HepG2 (cell line): ENCODE measurements at regions not wholly inside any gene's neighbourhood (a gene's known extent, or its start where the extent isn't known, plus 50 kb on each side); places are given as distances from the start of the nearest gene placed in this dataset.

ENCODE experiments used
- ATAC-seq: fragments of 200-7000 bp; cut with Tn5 transposase; 3 replicates; pipeline ENCODE4 v1.9.1; 2020; ENCODE audit warnings: mild to moderate bottlenecking, moderate library complexity
- BruUV-seq: library from RNA; stranded (reverse); fragments of 400-500 nt; replicated peaks from 2 replicates; lab custom pipeline; 2021; lab: Mats Ljungman, UMichigan
- CTCF ChIA-PET: fragments of 300-600 bp; formaldehyde crosslinking; extraction: SDS; loops from one replicate; lab custom pipeline; 2021; ENCODE audit warnings: low total read pairs, inconsistent platforms, low intra/inter-chr PET ratio; lab: Yijun Ruan, JAX
- POLR2A ChIA-PET: fragments of 350-600 bp; sonication (Branson Sonifier 250); formaldehyde crosslinking; loops from one replicate; lab custom pipeline; 2020; ENCODE audit warnings: antibody characterized with exemption, inconsistent platforms; lab: Yijun Ruan, JAX
- DNase-seq: peaks from one replicate; pipeline ENCODE4 v3.0.0-alpha.2; 2015; ENCODE audit warnings: low spot score
- FAIRE-seq: peaks from 3 replicates; lab custom pipeline; 2011; peaks lifted over from hg19 to GRCh38; lab: Jason Lieb, UNC
- H2AFZ ChIP-seq: one replicate; pipeline ENCODE4 v1.6.1; 2011; ENCODE audit warnings: low read length, inconsistent platforms
- H3K27ac ChIP-seq: fragments of 300-600 bp; 3 replicates; pipeline ENCODE4 v1.8.0; 2011; ENCODE audit warnings: mixed run types, mild to moderate bottlenecking, mixed read lengths, low read length, inconsistent platforms; ENCODE audit not compliant: insufficient read depth; ENCODE audit errors: extremely low read length
- H3K27me3 ChIP-seq, 2 experiments: fragments of 200-600 bp in 1 of 2; 2 replicates in 1 of 2; 3 replicates in 1 of 2; pipeline versions ENCODE4 v1.6.0 to v1.8.0; 2011; ENCODE audit warnings: low read length in 2 of 2, mild to moderate bottlenecking in 2 of 2, moderate library complexity in 2 of 2, inconsistent platforms in 1 of 2; ENCODE audit not compliant: insufficient read depth in 2 of 2, control insufficient read depth in 1 of 2
- H3K36me3 ChIP-seq, 2 experiments: fragments of 200-600 bp in 1 of 2; replicated peaks in 1 of 2; 2 replicates in 1 of 2; 3 replicates in 1 of 2; pipeline versions ENCODE4 v1.5.1 to v1.8.0; 2011; ENCODE audit warnings: low read length in 2 of 2, inconsistent platforms in 1 of 2; ENCODE audit not compliant: insufficient read depth in 2 of 2, control insufficient read depth in 1 of 2
- H3K4me1 ChIP-seq: 2 replicates; pipeline ENCODE4 v1.5.1; 2012; ENCODE audit warnings: low read length, inconsistent platforms; ENCODE audit not compliant: insufficient read depth
- H3K4me2 ChIP-seq: 2 replicates; pipeline ENCODE4 v1.6.0; 2011; ENCODE audit warnings: low read depth, low read length, inconsistent platforms
- H3K4me3 ChIP-seq, 3 experiments: fragments of 200-600 bp in 1 of 3; sonication (generic), shearing (Covaris generic) in 1 of 3; replicated peaks in 1 of 3; 2 replicates each; pipeline ENCODE4 v1.5.1; 2011 to 2016; ENCODE audit warnings: low read length in 3 of 3, inconsistent platforms in 2 of 3, low read depth in 2 of 3, mild to moderate bottlenecking in 2 of 3, control low read depth in 1 of 3, mixed read lengths in 1 of 3; ENCODE audit not compliant: insufficient read depth in 1 of 3
- H3K79me2 ChIP-seq: one replicate; pipeline ENCODE4 v1.6.1; 2011; ENCODE audit warnings: low read length, inconsistent platforms; ENCODE audit not compliant: insufficient read depth
- H3K9ac ChIP-seq: 2 replicates; pipeline ENCODE4 v1.6.0; 2011; ENCODE audit warnings: mild to moderate bottlenecking, low read depth, low read length, inconsistent platforms; ENCODE audit not compliant: insufficient read depth
- H3K9me3 ChIP-seq: 2 replicates; pipeline ENCODE4 v1.5.1; 2012; ENCODE audit warnings: mild to moderate bottlenecking, low read length
- H4K20me1 ChIP-seq: 2 replicates; pipeline ENCODE4 v1.6.0; 2011; ENCODE audit warnings: inconsistent platforms, mild to moderate bottlenecking, low read length, moderate library complexity; ENCODE audit not compliant: insufficient read depth
- ZEB1 ChIP-seq: IDR thresholded peaks from 2 replicates; pipeline ENCODE4 v1.6.1; 2012; ENCODE audit warnings: mild to moderate bottlenecking, low read depth, inconsistent platforms; ENCODE audit not compliant: insufficient replicate concordance
- ZNF550 ChIP-seq: sonication (generic); formaldehyde crosslinking; IDR thresholded peaks from 2 replicates; pipeline ENCODE4 v1.4.0; 2020; ENCODE audit warnings: mild to moderate bottlenecking, missing genetic modification reagents, borderline replicate concordance
- ZNF674 ChIP-seq: sonication (generic); formaldehyde crosslinking; IDR thresholded peaks from 2 replicates; pipeline ENCODE4 v1.5.0; 2020; ENCODE audit warnings: low read depth, mild to moderate bottlenecking, missing genetic modification reagents
- WGBS: methylation state at CpG from one replicate; pipeline ENCODE4 v1.1.6; 2017; ENCODE audit warnings: low lambda C conversion rate; 5-methylcytosine and 5-hydroxymethylcytosine counted together
- in situ Hi-C: cut with HindIII; loops from 2 replicates; pipeline ENCODE4 v1.10.0; 2017; ENCODE audit warnings: low pct_unique_long_range_greater_than_20kb; ENCODE audit not compliant: extremely low pct_ligation_motif_present
- intact Hi-C: fragments of 100-400 bp; cut with micrococcal nuclease; formaldehyde crosslinking; loops from one replicate; pipeline ENCODE4 v1.10.0; 2022; ENCODE audit not compliant: unreplicated experiment
- TF ChIP-seq, protein P1 (sequence below): sonication (generic); formaldehyde crosslinking; IDR thresholded peaks from 2 replicates; pipeline ENCODE4; 2020; ENCODE audit warnings: missing genetic modification reagents, mild to moderate bottlenecking, borderline replicate concordance
- TF ChIP-seq, protein P2 (sequence below): sonication (generic); formaldehyde crosslinking; IDR thresholded peaks from 2 replicates; pipeline ENCODE4 v1.5.1; 2020; ENCODE audit warnings: mild to moderate bottlenecking, missing genetic modification reagents
- TF ChIP-seq, protein P3 (sequence below): sonication (generic); formaldehyde crosslinking; IDR thresholded peaks from 2 replicates; pipeline ENCODE4 v1.4.0; 2020; ENCODE audit warnings: missing genetic modification reagents

DNA sequence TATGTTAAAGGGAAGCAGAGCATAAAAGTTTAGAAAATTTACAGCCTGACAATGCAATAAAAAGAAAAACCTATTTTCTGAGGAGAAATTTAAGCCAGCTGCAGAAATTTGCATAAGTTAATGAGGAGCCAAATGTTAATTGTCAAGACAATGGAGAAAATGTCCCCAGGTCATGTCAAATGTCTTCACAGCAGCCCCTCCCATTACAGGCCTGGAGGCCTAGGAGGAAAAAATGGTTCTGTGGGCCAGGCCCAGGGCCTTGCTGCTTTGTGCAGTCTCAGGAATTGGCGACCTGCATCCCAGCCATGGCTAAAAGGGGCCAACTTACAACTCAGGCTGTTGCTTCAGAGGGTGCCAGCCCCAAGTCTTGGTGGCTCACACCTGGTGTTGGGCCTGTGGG lies 275.4 kb upstream of the RPS6KA3 start (continued):
- TF ChIP-seq ZNF674 (CRISPR knock-in tag): no peak
- TF ChIP-seq ZEB1: no peak
- TF ChIP-seq ZNF550 (CRISPR knock-in tag): no peak
- TF ChIP-seq, protein P1, sequence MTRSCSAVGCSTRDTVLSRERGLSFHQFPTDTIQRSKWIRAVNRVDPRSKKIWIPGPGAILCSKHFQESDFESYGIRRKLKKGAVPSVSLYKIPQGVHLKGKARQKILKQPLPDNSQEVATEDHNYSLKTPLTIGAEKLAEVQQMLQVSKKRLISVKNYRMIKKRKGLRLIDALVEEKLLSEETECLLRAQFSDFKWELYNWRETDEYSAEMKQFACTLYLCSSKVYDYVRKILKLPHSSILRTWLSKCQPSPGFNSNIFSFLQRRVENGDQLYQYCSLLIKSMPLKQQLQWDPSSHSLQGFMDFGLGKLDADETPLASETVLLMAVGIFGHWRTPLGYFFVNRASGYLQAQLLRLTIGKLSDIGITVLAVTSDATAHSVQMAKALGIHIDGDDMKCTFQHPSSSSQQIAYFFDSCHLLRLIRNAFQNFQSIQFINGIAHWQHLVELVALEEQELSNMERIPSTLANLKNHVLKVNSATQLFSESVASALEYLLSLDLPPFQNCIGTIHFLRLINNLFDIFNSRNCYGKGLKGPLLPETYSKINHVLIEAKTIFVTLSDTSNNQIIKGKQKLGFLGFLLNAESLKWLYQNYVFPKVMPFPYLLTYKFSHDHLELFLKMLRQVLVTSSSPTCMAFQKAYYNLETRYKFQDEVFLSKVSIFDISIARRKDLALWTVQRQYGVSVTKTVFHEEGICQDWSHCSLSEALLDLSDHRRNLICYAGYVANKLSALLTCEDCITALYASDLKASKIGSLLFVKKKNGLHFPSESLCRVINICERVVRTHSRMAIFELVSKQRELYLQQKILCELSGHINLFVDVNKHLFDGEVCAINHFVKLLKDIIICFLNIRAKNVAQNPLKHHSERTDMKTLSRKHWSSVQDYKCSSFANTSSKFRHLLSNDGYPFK: no peak
- TF ChIP-seq, all 625 proteins: peak for 0

DNA sequence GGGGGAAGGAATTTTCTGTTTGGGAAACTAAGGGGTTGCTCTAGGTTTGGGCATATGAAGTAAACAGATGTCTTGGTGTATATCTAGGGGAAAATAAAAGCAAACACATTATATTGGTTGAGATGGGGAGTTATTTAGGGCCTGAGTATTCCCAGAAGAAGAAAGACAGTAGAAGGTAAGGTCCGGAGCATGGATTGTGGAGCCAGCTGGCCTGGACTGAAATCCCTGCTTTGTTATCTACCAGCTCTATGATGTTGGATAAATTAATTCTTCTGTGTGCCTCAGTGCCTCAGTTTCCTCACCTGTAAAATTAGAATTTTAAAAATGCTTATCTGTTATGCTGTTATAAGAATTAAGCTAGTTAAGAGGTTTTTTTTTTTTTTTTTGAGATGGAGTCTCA lies 272.3 kb upstream of the RPS6KA3 start:
- POLR2A ChIA-PET: no interaction called here
- Histone ChIP-seq H3K79me2 (no peaks in the 10 kb centered on the region), H3K27ac (no peak overlapping the region), H3K4me1 (no peaks in the 10 kb centered on the region), H3K9ac (no peak overlapping the region), H3K4me3 (no peak overlapping the region), H3K4me2 (no peak overlapping the region), H3K27me3 (no peaks in the 10 kb centered on the region), H3K9me3 (peaks cover 19% of the 10 kb centered on the region; the same call in 1 of the 2 replicates), H2AFZ (no peak overlapping the region), H4K20me1 (no peaks in the 10 kb centered on the region), H3K36me3 (no peaks in the 10 kb centered on the region)
- CTCF ChIA-PET: no interaction called here
- ATAC-seq (no peak), DNase-seq (no peak), FAIRE-seq (no peak)
- TF ChIP-seq, protein P2, sequence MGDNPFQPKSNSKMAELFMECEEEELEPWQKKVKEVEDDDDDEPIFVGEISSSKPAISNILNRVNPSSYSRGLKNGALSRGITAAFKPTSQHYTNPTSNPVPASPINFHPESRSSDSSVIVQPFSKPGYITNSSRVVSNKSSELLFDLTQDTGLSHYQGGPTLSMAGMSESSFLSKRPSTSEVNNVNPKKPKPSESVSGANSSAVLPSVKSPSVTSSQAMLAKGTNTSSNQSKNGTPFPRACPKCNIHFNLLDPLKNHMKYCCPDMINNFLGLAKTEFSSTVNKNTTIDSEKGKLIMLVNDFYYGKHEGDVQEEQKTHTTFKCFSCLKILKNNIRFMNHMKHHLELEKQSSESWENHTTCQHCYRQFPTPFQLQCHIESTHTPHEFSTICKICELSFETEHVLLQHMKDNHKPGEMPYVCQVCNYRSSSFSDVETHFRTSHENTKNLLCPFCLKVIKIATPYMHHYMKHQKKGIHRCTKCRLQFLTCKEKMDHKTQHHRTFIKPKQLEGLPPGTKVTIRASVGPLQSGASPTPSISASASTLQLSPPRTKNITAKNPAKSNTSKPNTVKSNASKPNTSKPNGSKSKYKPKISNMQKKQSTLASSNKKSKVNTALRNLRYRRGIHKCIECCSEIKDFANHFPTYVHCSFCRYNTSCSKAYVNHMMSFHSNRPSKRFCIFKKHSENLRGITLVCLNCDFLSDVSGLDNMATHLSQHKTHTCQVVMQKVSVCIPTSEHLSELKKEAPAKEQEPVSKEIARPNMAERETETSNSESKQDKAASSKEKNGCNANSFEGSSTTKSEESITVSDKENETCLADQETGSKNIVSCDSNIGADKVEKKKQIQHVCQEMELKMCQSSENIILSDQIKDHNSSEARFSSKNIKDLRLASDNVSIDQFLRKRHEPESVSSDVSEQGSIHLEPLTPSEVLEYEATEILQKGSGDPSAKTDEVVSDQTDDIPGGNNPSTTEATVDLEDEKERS (CRISPR knock-in tag): no peak
- TF ChIP-seq, protein P3, sequence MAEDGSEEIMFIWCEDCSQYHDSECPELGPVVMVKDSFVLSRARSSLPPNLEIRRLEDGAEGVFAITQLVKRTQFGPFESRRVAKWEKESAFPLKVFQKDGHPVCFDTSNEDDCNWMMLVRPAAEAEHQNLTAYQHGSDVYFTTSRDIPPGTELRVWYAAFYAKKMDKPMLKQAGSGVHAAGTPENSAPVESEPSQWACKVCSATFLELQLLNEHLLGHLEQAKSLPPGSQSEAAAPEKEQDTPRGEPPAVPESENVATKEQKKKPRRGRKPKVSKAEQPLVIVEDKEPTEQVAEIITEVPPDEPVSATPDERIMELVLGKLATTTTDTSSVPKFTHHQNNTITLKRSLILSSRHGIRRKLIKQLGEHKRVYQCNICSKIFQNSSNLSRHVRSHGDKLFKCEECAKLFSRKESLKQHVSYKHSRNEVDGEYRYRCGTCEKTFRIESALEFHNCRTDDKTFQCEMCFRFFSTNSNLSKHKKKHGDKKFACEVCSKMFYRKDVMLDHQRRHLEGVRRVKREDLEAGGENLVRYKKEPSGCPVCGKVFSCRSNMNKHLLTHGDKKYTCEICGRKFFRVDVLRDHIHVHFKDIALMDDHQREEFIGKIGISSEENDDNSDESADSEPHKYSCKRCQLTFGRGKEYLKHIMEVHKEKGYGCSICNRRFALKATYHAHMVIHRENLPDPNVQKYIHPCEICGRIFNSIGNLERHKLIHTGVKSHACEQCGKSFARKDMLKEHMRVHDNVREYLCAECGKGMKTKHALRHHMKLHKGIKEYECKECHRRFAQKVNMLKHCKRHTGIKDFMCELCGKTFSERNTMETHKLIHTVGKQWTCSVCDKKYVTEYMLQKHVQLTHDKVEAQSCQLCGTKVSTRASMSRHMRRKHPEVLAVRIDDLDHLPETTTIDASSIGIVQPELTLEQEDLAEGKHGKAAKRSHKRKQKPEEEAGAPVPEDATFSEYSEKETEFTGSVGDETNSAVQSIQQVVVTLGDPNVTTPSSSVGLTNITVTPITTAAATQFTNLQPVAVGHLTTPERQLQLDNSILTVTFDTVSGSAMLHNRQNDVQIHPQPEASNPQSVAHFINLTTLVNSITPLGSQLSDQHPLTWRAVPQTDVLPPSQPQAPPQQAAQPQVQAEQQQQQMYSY: peak; percentile 75
- in situ Hi-C loops (loop anchor here (25.0 kb wide), 4 partner anchors 198 to 1198 kb away; partner anchors contain the start of gene CNKSR2), intact Hi-C loops (loop anchor here (10.0 kb wide), 1 partner anchor 1186 kb away; no protein-coding TSS in a partner anchor)
- WGBS: 86% methylated on average over 1 of the region's 1 CpG
- BruUV-seq: no TSS peak
